Activated T-cell treated with anti-CD3 and anti-CD28 coated beads, Interleukin-2, amount 50 U/mL, for 48 hours (primary cell): ENCODE measurements at regions not wholly inside any gene's neighbourhood (a gene's known extent, or its start where the extent isn't known, plus 50 kb on each side); places are given as distances from the start of the nearest gene placed in this dataset.
"Not testable (repeated sequence)": the region's sequence is repeated elsewhere in the genome, so short reads cannot be mapped to it uniquely, and the experiment has no call there.

Experiments used
- DNase-seq, 2 experiments: peaks; one replicate each; pipeline ENCODE4 v3.0.0-alpha.2; 2020

DNA sequence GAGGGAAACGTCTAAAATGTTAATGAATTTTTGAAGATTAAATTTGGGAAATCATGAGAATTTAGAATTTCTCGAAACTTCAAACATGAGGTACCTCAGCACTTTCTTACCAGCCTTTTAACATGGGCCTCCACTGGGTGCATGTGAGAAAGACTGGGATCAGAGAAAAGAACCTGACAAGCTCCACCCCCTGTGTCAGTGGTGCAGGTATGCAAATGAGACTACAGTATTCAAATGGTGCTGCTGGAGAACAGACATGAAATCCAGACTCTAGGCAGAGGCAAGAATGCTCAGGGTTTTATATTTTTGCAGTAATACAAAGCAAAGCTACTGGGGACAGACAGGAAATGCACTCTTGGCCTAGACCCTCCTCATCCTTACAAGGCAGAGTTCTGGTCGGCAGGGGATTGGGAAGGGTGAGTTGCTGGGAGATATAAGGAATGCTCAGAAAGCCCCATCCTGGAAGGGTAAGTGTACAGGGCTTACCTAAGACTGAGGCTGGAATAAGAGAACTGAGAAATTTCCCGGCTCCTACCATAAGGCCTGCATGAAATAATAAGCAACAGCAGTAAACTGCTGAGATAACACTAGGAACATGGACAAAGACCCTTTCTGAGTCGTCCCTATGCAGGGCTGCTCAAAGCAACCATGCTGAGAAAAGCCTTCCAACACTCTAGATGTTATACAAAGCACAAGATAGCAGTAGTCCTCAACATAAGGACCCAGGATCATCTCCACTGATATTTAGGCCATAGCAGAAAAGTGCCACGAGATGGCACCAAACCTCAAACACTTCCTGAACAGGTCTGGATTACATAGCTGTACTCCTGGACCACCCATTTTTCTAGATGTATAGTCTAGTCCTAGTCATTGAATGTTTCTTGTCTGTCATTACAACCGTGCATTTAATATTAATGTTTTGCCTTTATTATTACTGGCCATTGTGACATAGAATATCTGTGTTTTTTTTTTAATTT lies 260.8 kb downstream of the RASSF9 start:
- DNase-seq, result peak; percentile 23 to 24

DNA sequence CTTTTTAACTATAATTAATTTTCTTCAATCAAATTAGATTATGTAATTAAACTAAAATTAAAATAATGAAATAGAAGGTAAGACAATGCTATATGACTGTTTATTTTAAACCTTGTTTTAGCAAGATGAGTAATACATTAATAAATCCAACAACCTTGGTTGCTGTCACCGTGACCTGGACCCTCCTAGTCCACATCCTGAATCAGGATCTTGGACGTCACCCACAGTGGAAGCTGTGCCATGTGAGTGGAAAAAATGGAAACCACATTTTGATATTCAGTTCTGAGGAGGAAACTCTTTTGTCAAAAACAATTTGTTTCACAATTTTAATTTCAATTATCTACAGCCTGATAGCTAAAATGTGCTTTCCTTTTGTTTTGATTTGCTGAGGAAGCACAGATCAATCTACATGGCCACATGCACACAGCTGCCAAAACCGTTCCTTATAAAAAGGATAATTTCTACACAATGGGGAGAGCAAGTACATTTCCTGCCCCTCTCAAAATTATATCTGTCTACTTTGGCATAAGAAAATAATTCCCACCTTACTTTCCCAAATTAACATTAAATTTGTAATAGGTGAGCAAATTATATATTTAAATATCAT lies 255.5 kb downstream of the RASSF9 start:
- DNase-seq, result no peak

DNA sequence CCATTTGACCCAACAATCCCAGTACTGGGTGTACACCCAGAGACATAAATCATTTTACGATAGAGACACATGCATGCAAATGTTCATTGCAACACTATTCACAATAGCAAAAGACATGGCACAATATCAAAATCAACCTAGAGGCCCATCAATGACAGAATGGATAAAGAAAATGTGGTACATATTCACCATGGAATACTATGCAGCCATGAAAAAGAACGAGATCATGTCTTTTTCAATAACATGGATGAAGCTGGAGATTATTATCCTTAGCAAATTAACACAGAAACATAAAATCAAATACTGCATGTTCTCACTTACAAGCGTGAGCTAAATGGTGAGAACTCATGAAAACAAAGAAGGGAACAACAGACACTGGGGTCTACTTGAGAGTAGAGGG lies 249.1 kb downstream of the RASSF9 start:
- no peak for DNase-seq

DNA sequence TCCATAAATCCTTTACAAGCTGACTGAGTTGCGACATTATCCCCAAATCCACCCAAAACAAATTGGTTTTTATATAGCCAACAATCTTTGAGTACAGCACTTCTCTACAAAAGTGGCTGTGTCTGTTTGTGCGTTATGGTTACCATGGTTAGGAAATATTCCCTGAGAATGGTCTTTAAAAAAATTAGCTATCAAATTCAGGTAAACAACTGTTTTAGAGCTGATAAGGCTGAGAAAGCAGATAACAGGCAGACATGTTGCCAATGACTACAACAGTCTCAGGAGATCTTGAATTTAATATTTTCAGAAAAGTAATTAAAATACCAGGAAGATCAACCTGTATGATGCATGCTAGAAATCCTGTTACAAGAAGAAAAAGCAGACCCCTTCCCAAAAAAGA lies 248.0 kb downstream of the RASSF9 start:
- DNase-seq, result no peak

DNA sequence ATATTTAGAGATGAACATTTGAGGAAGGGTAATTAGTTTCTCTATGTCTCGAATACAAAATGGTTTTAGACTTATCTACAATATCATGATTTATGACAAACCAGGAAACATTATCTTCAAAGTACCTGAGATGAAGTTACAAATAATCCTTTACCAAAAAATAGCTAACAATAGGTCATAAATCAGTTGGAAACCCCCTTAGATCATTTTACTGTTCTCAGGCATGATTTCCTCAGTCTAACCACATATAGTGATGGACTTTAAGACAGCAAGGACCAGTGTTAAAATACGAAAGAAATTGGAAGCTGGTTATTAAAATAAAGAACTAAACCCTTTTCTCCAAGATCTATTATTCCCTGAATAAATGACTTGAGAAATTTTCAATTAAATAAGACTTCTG lies 235.4 kb downstream of the RASSF9 start:
- DNase-seq, result no peak

DNA sequence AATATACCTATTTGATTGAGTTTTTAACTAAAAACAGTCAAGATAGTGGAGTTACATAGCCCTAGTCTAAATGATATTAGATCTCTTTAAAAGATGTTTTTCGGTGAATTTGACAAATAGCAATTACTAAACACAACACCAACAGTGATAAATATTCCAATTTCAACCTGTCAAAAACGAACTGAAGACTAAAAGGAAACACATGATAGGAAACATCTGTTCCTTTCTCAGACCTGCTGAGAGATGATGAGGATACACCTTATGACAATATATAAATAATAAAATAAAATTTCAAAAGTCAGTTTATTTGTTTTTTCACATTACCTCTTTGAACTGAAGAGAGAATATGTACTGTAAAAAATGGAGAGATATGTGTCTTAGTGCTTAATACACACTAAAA lies 232.7 kb downstream of the RASSF9 start:
- DNase-seq, result no peak

DNA sequence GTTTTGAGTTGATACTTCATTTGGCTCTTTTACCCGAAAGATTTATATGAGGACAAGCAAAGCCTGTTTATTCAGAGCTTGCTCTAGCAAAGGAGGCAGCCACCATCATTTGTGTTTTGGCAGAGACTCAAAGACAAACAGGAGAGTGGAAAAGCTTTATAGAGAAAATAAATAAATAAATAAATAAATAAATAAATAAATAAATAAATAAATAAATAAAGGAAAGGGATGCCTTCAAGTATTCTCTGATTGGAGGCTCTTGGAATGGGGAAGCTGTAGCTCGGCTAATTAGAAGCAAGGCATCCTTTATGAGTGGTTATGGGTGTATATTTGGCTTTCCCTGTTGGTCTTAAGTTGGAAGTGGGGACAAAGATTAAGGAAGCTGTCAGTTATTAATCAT lies 229.8 kb downstream of the RASSF9 start:
- no peak for DNase-seq

DNA sequence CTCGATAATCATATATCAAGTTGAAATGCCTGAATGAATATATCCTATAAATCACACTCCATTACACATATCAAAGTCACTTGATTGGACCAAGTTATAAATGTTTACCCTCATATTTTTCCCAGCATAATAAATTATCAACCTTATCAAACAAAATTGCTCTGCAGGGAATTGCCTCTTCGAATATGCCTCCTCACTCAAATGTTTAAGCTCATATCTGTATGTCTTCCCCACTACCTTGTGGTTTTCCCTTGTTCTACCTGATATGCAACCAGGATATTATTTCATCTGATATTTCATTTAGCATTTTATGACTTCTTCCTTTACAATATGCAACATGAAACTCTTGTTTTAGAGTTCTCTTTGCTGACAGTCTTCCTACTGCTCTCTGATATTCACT lies 226.4 kb downstream of the RASSF9 start:
- no peak for DNase-seq

DNA sequence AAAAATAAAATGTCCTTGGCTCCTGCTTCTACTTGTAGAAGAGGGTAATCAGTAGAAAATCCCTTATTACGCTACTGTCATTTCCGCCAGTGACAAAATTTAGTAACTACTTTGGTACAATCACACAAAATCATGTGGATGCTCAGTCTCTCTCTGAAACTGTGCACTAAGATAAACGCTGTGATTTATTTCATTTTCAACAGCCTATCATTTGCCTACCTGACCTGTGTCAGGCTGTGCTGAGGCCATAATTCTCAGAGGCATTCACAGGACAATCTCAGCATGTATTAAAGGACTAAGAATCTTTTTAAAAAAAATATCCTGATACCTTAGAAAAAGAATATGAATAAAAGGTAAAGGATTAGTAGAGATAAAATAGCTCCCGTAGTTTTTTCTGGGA lies 226.0 kb downstream of the RASSF9 start:
- no peak for DNase-seq

DNA sequence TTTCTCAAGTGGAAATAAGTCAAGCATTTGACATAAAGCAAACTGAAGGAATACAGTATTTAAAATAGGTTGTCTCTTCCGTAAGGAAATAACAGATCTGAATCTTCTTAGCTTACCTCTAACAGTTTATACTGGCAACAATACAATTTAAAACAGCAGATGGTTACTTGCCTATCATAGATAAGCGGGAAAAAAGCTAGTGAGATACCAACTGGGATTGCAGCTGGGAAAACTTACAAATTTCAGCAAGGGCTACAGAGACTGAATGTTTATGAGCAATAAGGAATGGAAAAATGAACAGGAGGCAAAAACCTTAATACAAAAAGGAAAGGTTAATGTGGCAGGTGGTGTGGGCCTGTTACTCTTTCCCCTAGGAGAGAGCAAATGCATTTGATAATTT lies 220.0 kb downstream of the RASSF9 start:
- no peak for DNase-seq

DNA sequence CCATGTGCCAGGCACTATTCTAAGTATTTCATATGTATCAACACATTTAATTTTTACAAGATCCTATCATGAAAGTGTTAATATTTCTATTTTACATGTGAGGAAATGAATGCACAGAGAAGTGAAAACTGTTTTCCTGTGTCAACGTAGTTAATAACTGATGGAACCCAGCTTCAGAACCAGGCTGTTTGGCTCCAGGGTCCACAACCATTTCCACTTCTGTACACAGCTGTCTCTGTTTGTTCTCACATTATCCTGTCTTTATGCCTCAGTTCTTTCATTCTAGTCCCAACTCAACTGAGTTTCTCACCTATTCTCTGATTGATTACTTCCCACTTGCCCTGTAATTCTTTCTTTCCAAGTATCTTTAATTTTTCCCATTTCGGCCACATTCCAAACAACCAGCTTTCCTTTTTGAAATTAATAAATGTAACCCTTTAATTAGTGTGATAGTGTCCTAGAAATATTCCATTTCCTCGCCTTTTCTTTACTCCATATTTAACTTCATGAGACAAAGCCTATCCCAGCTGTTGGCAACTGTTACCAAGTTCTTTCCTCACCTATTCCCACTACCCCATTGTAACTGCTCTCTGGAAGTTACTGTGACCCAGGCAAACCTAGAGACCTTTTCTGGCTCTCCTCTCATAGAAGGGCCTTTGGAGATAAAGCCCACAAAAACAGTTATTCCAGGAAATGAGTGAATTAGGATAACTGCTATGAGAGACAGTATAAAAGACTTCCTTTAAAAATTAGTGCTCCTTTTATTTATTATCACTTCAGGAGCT lies 218.7 kb downstream of the RASSF9 start:
- DNase-seq, result no peak

DNA sequence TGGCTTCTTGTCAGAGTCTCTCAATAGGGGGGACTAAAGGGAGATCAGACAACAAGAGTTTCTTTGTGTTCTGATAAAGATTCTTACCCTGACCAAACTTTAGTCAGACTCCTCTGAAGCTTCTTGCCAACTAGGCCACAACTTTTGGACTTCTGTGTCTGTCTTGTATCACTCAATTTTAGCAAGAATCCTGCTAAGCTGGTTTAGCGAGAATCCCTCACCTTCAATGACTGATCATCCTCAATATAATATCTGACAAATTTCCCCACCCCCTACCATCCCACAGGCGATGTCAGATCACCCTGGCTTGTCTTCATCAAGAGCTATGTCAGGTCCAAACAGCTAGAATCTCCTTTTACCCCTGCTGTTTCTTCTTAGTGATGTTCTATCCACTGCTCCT lies 215.2 kb downstream of the RASSF9 start:
- DNase-seq, result no peak

DNA sequence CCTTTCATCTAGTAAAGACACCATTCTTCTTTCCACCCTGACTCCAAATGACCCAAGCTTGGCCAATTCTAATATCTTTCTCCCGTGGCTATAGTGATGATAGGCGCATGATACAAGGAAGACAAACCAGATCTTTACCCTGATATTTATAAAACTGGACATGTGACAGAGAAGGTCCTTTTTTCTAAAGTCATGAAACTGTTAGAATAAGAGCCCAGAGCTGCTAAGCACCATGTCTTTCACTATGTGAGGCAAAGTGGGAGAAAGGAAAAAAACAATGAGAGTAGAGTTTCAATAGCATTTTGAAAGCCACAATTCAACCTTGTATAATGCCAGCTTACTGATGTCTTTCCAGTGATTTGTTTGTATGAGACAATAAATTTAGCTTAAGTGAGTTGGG lies 212.4 kb downstream of the RASSF9 start:
- no peak for DNase-seq

DNA sequence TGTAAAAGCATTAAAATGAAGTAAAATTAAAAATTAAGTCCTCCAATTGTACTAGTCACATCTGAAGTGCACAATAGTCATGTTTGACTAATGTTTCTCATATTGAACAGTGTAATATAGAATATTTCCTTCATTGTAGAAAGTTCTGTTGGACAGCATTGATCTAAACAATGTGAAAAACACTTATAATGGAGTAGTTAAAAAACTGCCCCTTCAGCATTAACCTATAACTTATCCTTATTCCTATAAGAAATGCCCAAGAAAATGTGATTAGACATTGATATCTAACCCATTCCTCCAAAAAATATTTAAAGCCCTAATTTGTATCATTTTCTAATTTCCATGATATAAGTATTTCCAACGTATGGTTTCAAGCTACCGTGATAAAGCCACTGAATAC lies 210.7 kb downstream of the RASSF9 start:
- no peak for DNase-seq

DNA sequence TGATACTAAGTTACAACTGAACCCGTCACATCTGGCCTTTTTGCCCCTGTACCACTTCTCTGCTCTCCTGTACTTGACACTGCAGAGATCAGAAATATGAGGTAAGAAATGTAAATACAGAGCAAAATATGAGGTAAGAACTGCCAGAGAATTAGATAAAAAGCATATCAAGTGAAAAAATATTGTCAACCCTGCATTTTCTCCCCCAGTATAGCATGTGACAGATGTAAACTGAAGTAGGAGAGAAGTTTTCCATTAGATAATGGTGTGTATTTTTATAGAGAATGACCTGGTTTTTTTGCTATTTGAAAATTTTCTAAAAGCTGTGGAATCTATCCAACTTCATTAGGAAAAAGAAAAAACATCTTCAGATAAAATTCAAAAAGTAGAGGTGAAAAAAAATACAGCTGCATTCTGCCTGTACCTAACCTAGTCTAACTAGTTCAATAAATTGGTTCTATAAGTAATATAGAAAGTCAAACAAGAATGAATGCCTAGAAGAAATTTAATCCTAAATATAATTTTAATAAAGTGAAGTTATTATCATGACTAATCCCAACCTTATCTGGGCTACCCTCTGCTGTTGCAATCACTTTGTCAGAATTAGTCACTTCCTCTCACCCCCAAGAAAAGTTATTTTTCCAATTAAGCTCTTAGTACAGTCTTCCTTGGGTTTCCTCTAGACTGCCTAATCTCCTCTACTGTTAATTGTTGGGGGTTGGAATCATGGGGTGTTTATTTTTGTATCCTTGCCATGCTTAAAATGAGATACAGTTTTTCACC lies 210.0 kb downstream of the RASSF9 start:
- no peak for DNase-seq

DNA sequence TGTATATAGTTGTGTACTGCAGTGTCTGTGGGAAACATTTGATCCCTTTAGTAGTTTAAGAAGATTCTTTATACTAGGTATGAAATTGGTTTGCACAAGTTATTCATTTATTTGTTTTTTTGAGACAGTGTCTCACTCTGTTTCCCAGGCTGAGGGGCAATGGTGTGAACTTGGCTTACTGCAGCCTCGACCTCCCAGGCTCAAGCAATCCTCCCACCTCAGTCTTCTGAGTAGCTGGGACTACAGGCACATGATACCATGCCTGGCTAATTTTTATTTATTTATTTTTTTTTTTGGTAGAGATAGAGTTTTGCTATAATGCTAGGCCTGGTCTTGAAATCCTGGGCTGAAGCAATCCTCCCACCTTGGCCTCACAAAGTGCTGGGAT lies 209.4 kb downstream of the RASSF9 start:
- no peak for DNase-seq

DNA sequence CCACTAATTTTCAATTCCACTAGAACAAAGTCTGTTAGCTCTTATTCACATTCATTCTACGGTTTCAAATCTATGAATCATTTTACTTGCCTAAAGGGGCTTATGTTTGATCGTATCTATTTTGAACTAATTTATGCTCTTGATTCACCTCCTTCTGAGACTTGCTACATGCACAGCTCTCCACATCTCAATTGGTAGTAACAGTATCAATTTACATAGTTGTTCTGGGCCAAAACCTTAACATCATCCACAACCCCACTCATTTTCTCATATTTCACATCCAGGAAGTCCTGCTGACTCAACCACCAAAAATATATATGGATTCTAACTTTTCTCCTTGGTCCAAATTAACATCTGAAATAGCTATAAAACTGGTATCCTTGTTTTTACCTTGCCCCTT lies 208.6 kb downstream of the RASSF9 start:
- DNase-seq, result no peak

DNA sequence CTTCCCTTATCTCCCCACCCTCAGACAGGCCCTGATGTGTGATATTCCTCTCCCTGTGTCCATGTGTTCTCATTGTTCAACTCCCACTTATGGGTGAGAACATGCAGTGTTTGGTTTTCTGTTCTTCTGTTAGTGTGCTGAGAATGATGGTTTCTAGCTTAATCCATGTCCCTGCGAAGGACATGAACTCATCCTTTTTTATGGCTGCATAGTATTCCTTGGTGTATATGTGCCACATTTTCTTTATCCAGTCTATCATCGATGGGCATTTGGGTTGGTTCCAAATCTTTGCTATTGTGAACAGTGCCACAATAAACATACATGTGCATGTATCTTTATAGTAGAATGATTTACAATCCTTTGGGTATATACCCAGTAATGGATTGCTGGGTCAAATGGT lies 207.6 kb downstream of the RASSF9 start:
- not testable (repeated sequence) for DNase-seq

DNA sequence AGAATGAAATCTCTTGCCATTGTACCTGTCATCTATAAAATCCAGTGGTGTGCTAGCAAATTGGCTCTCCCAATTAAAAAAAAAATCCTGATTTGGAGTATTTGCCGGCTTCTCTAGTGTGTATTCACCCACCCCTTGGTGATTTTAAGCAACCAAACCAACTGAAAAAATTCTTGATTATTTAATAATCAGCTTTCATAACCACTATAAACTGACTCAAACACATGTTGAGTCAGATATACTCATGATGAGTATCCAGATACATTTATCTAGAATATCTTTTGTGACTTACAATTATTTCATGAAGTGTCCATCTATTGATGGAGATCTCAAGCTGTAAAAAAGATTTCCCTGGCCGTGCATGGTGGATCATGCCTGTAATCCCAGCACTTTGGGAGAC lies 205.4 kb downstream of the RASSF9 start:
- DNase-seq, result no peak

DNA sequence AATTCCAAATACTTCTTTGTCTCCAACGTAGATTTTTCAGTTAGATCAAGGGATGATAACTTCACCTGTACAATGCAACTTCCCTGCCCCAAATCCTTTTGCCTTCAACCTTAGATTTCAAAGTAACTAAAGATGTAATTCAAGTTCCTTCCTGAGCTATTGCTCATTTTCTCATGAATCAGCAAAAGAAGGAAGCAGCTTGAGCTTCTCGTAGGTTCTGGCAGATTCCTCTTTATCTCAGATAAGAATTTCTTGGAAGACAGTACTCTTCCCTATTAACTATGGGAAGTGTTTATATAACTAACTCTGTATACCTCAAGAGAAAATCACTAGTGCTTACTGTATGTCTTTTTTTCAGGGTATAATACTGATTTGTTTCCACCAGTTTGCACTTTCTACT lies 203.8 kb downstream of the RASSF9 start:
- DNase-seq, result no peak

DNA sequence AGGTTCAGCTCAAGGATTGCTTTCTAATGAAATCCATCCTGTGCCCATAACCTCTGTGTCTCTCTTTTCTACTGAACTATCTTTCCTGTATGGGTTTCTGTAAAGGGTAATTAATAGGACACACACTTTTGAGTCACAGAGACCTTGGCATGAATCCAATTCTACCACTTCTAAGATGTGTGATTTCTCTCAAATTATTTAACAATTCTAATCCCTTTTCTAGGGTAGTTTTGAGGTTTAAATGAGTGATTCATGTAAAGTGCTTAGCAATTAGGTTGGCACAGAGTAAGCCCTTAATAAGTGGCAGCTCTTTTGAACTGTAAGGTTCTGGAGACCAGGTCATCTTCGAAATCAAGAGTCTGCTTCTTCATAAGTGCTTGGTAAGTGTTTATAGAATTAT lies 202.7 kb downstream of the RASSF9 start:
- no peak for DNase-seq

DNA sequence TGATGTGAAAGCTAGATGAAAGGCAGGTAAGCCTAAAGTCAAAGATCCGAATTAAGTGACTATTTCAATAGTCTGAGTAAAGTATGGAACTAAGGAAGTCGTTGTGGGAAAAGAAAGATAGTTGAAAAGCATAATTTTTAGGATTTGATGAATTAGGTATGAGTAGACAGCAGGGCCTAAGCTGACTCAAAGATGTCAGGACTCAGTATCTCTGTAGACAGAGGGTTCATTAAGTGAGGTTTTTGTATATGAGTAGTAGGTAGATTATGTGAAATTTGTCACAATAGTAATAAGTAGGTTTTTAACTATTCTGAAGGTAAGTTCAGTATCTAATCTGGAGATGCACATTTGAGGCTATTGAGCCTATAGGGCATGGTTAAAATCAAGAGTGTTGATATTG lies 196.4 kb downstream of the RASSF9 start:
- DNase-seq, result no peak

DNA sequence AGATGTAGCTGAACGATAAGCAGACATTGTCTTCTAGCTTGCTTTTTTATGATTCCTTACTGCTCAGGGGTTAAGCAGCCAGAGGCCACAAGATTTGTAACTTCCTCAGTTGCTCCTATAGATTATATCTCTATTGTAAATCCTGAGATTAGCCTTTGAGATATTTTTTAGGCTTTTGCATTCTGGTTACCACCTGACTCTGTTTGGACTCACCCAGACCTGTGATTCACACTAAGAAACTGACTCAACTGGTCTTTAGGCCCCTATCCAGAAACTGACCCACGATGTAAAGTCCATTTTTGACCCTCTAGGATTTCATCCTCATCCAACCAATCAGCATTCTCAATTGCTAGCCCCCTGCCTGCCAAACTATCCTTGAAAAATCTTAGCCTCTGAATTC lies 194.4 kb downstream of the RASSF9 start:
- no peak for DNase-seq
